Left lobe of liver (tissue), 2 donors: ENCODE measurements at regions not wholly inside any gene's neighbourhood (a gene's known extent, or its start where the extent isn't known, plus 50 kb on each side); places are given as distances from the start of the nearest gene placed in this dataset.
A peak's percentile ranks its signal among the peaks of the same experiment; 100 is the strongest.
"Not testable (repeated sequence)": the region's sequence is repeated elsewhere in the genome, so short reads cannot be mapped to it uniquely, and the experiment has no call there.

Experiments used
- ATAC-seq: fragments of 200-7000 bp; cut with Tn5 transposase; one replicate; pipeline ENCODE4 v1.9.1; 2020; ENCODE audit warnings: mild to moderate bottlenecking, moderate library complexity
- DNase-seq: peaks from one replicate; pipeline ENCODE4 v3.0.0-alpha.2; 2020; ENCODE audit warnings: low spot score
- donor health status: DM: no; HTN: no; CAD: no; lungs with moderate emphysema.
- donor health status: DM: no; HTN: yes; CAD: no.

GRCh38 chr12:114616081-114616480, 67.9 kb downstream of the TBX3 start:
- DNase-seq (no peak), ATAC-seq (no peak)

GRCh38 chr12:114614040-114614439, 69.9 kb downstream of the TBX3 start:
- DNase-seq = no peak
- no peak for ATAC-seq

- DNase-seq = no peak
- ATAC-seq = peak; percentile 7
These were observed 71.9 kb downstream of the TBX3 start for GRCh38 chr12:114612062-114612461.

- peak; percentile 95 for ATAC-seq
- DNase-seq = peak; percentile 72
These were observed 72.6 kb downstream of the TBX3 start for GRCh38 chr12:114611145-114612018.

- no peak for ATAC-seq
- DNase-seq = no peak
These were observed 75.5 kb downstream of the TBX3 start for GRCh38 chr12:114608509-114608908.

GRCh38 chr12:114605918-114606317, 78.1 kb downstream of the TBX3 start:
- ATAC-seq (no peak), DNase-seq (no peak)

- DNase-seq = no peak
These were observed 79.4 kb downstream of the TBX3 start for GRCh38 chr12:114604606-114605005.

GRCh38 chr12:114600584-114600983, 83.4 kb downstream of the TBX3 start:
- not testable (repeated sequence) for DNase-seq, ATAC-seq

More at GRCh38 chr12:114604606-114605005, 79.4 kb downstream of the TBX3 start:
- ATAC-seq = no peak

GRCh38 chr12:114598111-114598510, 85.9 kb downstream of the TBX3 start:
- no peak for ATAC-seq
- no peak for DNase-seq

GRCh38 chr12:114592946-114593345, 91.0 kb downstream of the TBX3 start:
- DNase-seq (no peak), ATAC-seq (no peak)

- ATAC-seq (no peak), DNase-seq (no peak)
These were observed 95.9 kb downstream of the TBX3 start for GRCh38 chr12:114588061-114588460.

- DNase-seq = no peak
These were observed 103.7 kb downstream of the TBX3 start for GRCh38 chr12:114580306-114580705.

GRCh38 chr12:114579389-114579788, 104.6 kb downstream of the TBX3 start:
- ATAC-seq (peak; percentile 58), DNase-seq (no peak)

More at GRCh38 chr12:114580306-114580705, 103.7 kb downstream of the TBX3 start:
- ATAC-seq = peak; percentile 76

- no peak for DNase-seq
- no peak for ATAC-seq
These were observed 121.3 kb downstream of the TBX3 start for GRCh38 chr12:114562654-114563053.

- DNase-seq (no peak), ATAC-seq (no peak)
These were observed 128.5 kb downstream of the TBX3 start for GRCh38 chr12:114555451-114555850.

- DNase-seq (no peak), ATAC-seq (no peak)
These were observed 136.3 kb downstream of the TBX3 start for GRCh38 chr12:114547636-114548035.

GRCh38 chr12:114530417-114530816, 124.5 kb upstream of the TBX5 start:
- DNase-seq (no peak), ATAC-seq (no peak)

- no peak for ATAC-seq
- no peak for DNase-seq
These were observed 124.0 kb upstream of the TBX5 start for GRCh38 chr12:114529966-114530365.

- no peak for ATAC-seq
- DNase-seq = no peak
These were observed 122.8 kb upstream of the TBX5 start for GRCh38 chr12:114528766-114529165.

GRCh38 chr12:114521160-114521559, 115.2 kb upstream of the TBX5 start:
- DNase-seq, ATAC-seq: not testable (repeated sequence)

GRCh38 chr12:114512351-114512750, 106.4 kb upstream of the TBX5 start:
- DNase-seq = no peak
- peak; percentile 29 for ATAC-seq

GRCh38 chr12:114508529-114509129, 102.7 kb upstream of the TBX5 start:
- peak; percentile 72 for DNase-seq
- ATAC-seq = peak; percentile 98
